ENCODE measurements at regions not wholly inside any gene's neighbourhood (a gene's known extent, or its start where the extent isn't known, plus 50 kb on each side); places are given as distances from the start of the nearest gene placed in this dataset.

- DNase-seq (ENCODE audit: low spot score) = no peak
Measured at GRCh38 chr10:22766693-22767092, 52.3 kb upstream of the PIP4K2A start.

DNA sequence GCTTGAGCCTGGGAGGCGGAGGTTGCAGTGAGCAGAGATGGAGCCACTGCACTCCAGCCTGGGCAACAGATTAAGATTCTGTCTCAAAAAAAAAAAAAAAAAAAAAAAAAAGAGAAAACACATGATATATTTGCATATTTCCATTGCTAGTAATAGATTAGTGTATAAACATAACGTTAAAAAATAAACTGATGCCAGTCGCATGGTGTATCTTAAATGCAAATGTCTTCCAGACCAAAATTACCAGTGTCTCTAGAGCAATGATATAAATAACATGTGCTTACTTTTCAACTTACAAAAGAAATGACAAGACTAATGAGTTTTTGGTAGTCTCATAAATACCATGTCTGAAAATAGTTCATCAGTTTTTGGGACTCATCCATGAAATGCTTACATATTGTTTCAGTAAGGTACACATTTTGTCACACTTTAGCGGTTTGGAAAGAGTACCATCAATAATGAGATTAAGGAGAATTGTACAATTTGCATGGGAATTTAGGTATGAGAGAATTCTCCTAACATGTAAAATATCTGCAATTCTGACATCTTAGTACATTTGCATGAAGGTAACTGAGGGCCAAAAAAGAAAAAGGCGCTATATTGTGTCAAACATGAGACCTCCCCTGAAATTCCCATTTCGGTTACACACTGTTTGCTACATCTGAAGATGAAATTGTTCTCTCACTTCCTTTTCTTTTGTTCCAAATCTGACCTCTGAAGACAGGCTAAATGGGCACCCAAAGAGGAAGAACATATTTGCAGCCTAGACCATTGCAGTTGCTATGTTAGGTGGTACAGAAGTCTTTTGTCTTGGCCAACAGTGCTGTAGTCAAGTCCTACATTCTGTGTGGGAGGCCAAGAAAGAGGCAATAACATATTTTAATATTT is 51.5 kb upstream of the PIP4K2A start:
- DNase-seq (ENCODE audit: low spot score) = no peak

- DNase-seq (ENCODE audit: low spot score) = no peak
Measured at GRCh38 chr10:22764639-22765038, 50.3 kb upstream of the PIP4K2A start.
